SIG-M5 treated with dmso at 0.1 percent for 504 hours (cell line): ENCODE measurements at regions not wholly inside any gene's neighbourhood (a gene's known extent, or its start where the extent isn't known, plus 50 kb on each side); places are given as distances from the start of the nearest gene placed in this dataset.

ENCODE experiments used
- DNase-seq: peaks from one replicate; lab custom pipeline; 2025; ENCODE audit not compliant: unreplicated experiment; lab: John Stamatoyannopoulos, UW

- DNase-seq: no peak
Measured at GRCh38 chr21:17987382-17988101, 168.4 kb upstream of the C21orf91 start.

- no peak for DNase-seq
Measured at GRCh38 chr21:17981060-17981740, 162.0 kb upstream of the C21orf91 start.

- DNase-seq: no peak
Measured at GRCh38 chr21:17979763-17980162, 160.6 kb upstream of the C21orf91 start.

GRCh38 chr21:17978895-17979294 lies 159.7 kb upstream of the C21orf91 start:
- no peak for DNase-seq

- no peak for DNase-seq
Measured at GRCh38 chr21:17976691-17977090, 157.5 kb upstream of the C21orf91 start.

- no peak for DNase-seq
Measured at GRCh38 chr21:17976139-17976538, 157.0 kb upstream of the C21orf91 start.

GRCh38 chr21:17967319-17967718 lies 148.2 kb upstream of the C21orf91 start:
- DNase-seq: no peak

GRCh38 chr21:17964716-17965115 lies 145.6 kb upstream of the C21orf91 start:
- no peak for DNase-seq

GRCh38 chr21:17964199-17964598 lies 145.0 kb upstream of the C21orf91 start:
- no peak for DNase-seq

GRCh38 chr21:17950591-17950990 lies 131.4 kb upstream of the C21orf91 start:
- DNase-seq: no peak

GRCh38 chr21:17949421-17949820 lies 130.3 kb upstream of the C21orf91 start:
- no peak for DNase-seq

GRCh38 chr21:17947531-17947930 lies 128.4 kb upstream of the C21orf91 start:
- no peak for DNase-seq

GRCh38 chr21:17931080-17931479 lies 111.9 kb upstream of the C21orf91 start:
- DNase-seq: no peak

GRCh38 chr21:17930093-17930492 lies 110.9 kb upstream of the C21orf91 start:
- DNase-seq: no peak

GRCh38 chr21:17929510-17929909 lies 110.4 kb upstream of the C21orf91 start:
- no peak for DNase-seq

GRCh38 chr21:17925899-17926298 lies 106.7 kb upstream of the C21orf91 start:
- peak; percentile 41 for DNase-seq

- DNase-seq: peak; percentile 44
Measured at GRCh38 chr21:17925000-17925610, 105.9 kb upstream of the C21orf91 start.

GRCh38 chr21:17921579-17922530 lies 102.7 kb upstream of the C21orf91 start:
- no peak for DNase-seq

GRCh38 chr21:17915976-17916375 lies 96.8 kb upstream of the C21orf91 start:
- no peak for DNase-seq

GRCh38 chr21:17911628-17912027 lies 92.5 kb upstream of the C21orf91 start:
- DNase-seq: no peak
